Stomach smooth muscle (tissue), 2 donors: ENCODE measurements at regions not wholly inside any gene's neighbourhood (a gene's known extent, or its start where the extent isn't known, plus 50 kb on each side); places are given as distances from the start of the nearest gene placed in this dataset.

ENCODE experiments used
- H3K27ac ChIP-seq: one replicate; pipeline ENCODE4 v1.7.0; 2013; ENCODE audit warnings: mild to moderate bottlenecking, low read length, inconsistent platforms
- H3K27me3 ChIP-seq, 2 donors: one replicate each; pipeline ENCODE4 v1.7.0; 2013; ENCODE audit warnings: low read length in 2 of 2; ENCODE audit not compliant: insufficient read depth in 2 of 2, control insufficient read depth in 1 of 2
- H3K36me3 ChIP-seq, 2 donors: one replicate each; pipeline ENCODE4 v1.7.0; 2013; ENCODE audit warnings: low read length in 2 of 2; ENCODE audit not compliant: control insufficient read depth in 2 of 2, insufficient read depth in 2 of 2
- H3K4me1 ChIP-seq: one replicate; pipeline ENCODE4 v1.7.0; 2013; ENCODE audit warnings: low read length; ENCODE audit not compliant: control insufficient read depth, insufficient read depth
- H3K4me3 ChIP-seq, 2 donors: one replicate each; pipeline ENCODE4 v1.7.0; 2013; ENCODE audit warnings: low read length in 2 of 2
- H3K9ac ChIP-seq, 2 donors: one replicate each; pipeline ENCODE4 v1.7.0; 2013; ENCODE audit warnings: low read length in 2 of 2, mild to moderate bottlenecking in 1 of 2
- H3K9me3 ChIP-seq, 2 donors: one replicate each; pipeline ENCODE4 v1.7.0; 2013; ENCODE audit warnings: low read length in 2 of 2; ENCODE audit not compliant: control insufficient read depth in 2 of 2
- donor health status: healthy.
- donor health status: Pancreatic carcinoma.

- Histone ChIP-seq H3K4me1 (no peaks in the 10 kb centered on the region), H3K36me3 (no peaks in the 10 kb centered on the region), H3K4me3 (no peak overlapping the region), H3K27ac (no peak overlapping the region), H3K9me3 (no peaks in the 10 kb centered on the region), H3K27me3 (no peaks in the 10 kb centered on the region), H3K9ac (no peak overlapping the region)
Observed at GRCh38 chr3:162029736-162030135, 533.1 kb downstream of the OTOL1 start.

GRCh38 chr3:162034368-162034767, 537.8 kb downstream of the OTOL1 start:
- H3K27me3 ChIP-seq, result no peaks in the 10 kb centered on the region
- no peaks in the 10 kb centered on the region for H3K9me3 ChIP-seq
- H3K4me1 ChIP-seq, result no peaks in the 10 kb centered on the region
- no peak overlapping the region for H3K9ac ChIP-seq
- no peak overlapping the region for H3K4me3 ChIP-seq
- H3K27ac ChIP-seq, result no peak overlapping the region
- no peaks in the 10 kb centered on the region for H3K36me3 ChIP-seq

GRCh38 chr3:162041622-162042021, 545.0 kb downstream of the OTOL1 start:
- H3K27me3 ChIP-seq, result no peaks in the 10 kb centered on the region
- H3K36me3 ChIP-seq, result no peaks in the 10 kb centered on the region
- no peak overlapping the region for H3K9ac ChIP-seq
- H3K4me3 ChIP-seq, result no peak overlapping the region
- no peak overlapping the region for H3K27ac ChIP-seq
- no peaks in the 10 kb centered on the region for H3K9me3 ChIP-seq
- no peaks in the 10 kb centered on the region for H3K4me1 ChIP-seq

GRCh38 chr3:162052636-162053035, 556.0 kb downstream of the OTOL1 start:
- no peaks in the 10 kb centered on the region for H3K4me1 ChIP-seq
- H3K4me3 ChIP-seq, result no peak overlapping the region
- no peaks in the 10 kb centered on the region for H3K36me3 ChIP-seq
- no peak overlapping the region for H3K9ac ChIP-seq
- no peaks in the 10 kb centered on the region for H3K9me3 ChIP-seq
- no peak overlapping the region for H3K27ac ChIP-seq
- no peaks in the 10 kb centered on the region for H3K27me3 ChIP-seq

- Histone ChIP-seq H3K9ac (no peak overlapping the region), H3K36me3 (no peaks in the 10 kb centered on the region), H3K4me3 (no peak overlapping the region), H3K27me3 (no peaks in the 10 kb centered on the region), H3K27ac (no peak overlapping the region), H3K9me3 (no peaks in the 10 kb centered on the region), H3K4me1 (no peaks in the 10 kb centered on the region)
Observed at GRCh38 chr3:162072656-162073164, 576.1 kb downstream of the OTOL1 start.

- H3K4me1 ChIP-seq, result no peaks in the 10 kb centered on the region
- H3K36me3 ChIP-seq, result no peaks in the 10 kb centered on the region
- H3K9ac ChIP-seq, result no peak overlapping the region
- H3K9me3 ChIP-seq, result no peaks in the 10 kb centered on the region
- no peaks in the 10 kb centered on the region for H3K27me3 ChIP-seq
- no peak overlapping the region for H3K27ac ChIP-seq
- H3K4me3 ChIP-seq, result no peak overlapping the region
Observed at GRCh38 chr3:162073422-162073975, 576.9 kb downstream of the OTOL1 start.

- H3K9me3 ChIP-seq, result no peaks in the 10 kb centered on the region
- H3K27ac ChIP-seq, result no peak overlapping the region
- H3K9ac ChIP-seq, result no peak overlapping the region
- H3K36me3 ChIP-seq, result no peaks in the 10 kb centered on the region
- no peaks in the 10 kb centered on the region for H3K27me3 ChIP-seq
- H3K4me1 ChIP-seq, result no peaks in the 10 kb centered on the region
- no peak overlapping the region for H3K4me3 ChIP-seq
Observed at GRCh38 chr3:162077108-162077507, 580.5 kb downstream of the OTOL1 start.

- Histone ChIP-seq H3K4me1 (no peaks in the 10 kb centered on the region), H3K27me3 (no peaks in the 10 kb centered on the region), H3K36me3 (no peaks in the 10 kb centered on the region), H3K27ac (no peak overlapping the region), H3K9me3 (no peaks in the 10 kb centered on the region), H3K9ac (no peak overlapping the region), H3K4me3 (no peak overlapping the region)
Observed at GRCh38 chr3:162082516-162082915, 585.9 kb downstream of the OTOL1 start.

- Histone ChIP-seq H3K9ac (no peak overlapping the region), H3K4me1 (no peaks in the 10 kb centered on the region), H3K27ac (no peak overlapping the region), H3K36me3 (no peaks in the 10 kb centered on the region), H3K27me3 (no peaks in the 10 kb centered on the region), H3K4me3 (no peak overlapping the region), H3K9me3 (no peaks in the 10 kb centered on the region)
Observed at GRCh38 chr3:162087361-162087760, 590.8 kb downstream of the OTOL1 start.

GRCh38 chr3:162092751-162093150, 596.1 kb downstream of the OTOL1 start:
- no peaks in the 10 kb centered on the region for H3K4me1 ChIP-seq
- H3K27me3 ChIP-seq, result no peaks in the 10 kb centered on the region
- H3K4me3 ChIP-seq, result no peak overlapping the region
- no peak overlapping the region for H3K27ac ChIP-seq
- H3K36me3 ChIP-seq, result no peaks in the 10 kb centered on the region
- H3K9ac ChIP-seq, result no peak overlapping the region
- no peaks in the 10 kb centered on the region for H3K9me3 ChIP-seq

- Histone ChIP-seq H3K27me3 (no peaks in the 10 kb centered on the region), H3K9me3 (no peaks in the 10 kb centered on the region), H3K27ac (no peak overlapping the region), H3K36me3 (no peaks in the 10 kb centered on the region), H3K4me1 (no peaks in the 10 kb centered on the region), H3K9ac (no peak overlapping the region), H3K4me3 (no peak overlapping the region)
Observed at GRCh38 chr3:162094301-162094700, 597.7 kb downstream of the OTOL1 start.
